ENCODE measurements at regions not wholly inside any gene's neighbourhood (a gene's known extent, or its start where the extent isn't known, plus 50 kb on each side); places are given as distances from the start of the nearest gene placed in this dataset.
"Not testable (repeated sequence)": the region's sequence is repeated elsewhere in the genome, so short reads cannot be mapped to it uniquely, and the experiment has no call there.

- no peak for DNase-seq (ENCODE audit: low read depth)
- TF ChIP-seq, protein P1, sequence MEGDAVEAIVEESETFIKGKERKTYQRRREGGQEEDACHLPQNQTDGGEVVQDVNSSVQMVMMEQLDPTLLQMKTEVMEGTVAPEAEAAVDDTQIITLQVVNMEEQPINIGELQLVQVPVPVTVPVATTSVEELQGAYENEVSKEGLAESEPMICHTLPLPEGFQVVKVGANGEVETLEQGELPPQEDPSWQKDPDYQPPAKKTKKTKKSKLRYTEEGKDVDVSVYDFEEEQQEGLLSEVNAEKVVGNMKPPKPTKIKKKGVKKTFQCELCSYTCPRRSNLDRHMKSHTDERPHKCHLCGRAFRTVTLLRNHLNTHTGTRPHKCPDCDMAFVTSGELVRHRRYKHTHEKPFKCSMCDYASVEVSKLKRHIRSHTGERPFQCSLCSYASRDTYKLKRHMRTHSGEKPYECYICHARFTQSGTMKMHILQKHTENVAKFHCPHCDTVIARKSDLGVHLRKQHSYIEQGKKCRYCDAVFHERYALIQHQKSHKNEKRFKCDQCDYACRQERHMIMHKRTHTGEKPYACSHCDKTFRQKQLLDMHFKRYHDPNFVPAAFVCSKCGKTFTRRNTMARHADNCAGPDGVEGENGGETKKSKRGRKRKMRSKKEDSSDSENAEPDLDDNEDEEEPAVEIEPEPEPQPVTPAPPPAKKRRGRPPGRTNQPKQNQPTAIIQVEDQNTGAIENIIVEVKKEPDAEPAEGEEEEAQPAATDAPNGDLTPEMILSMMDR (IDR thresholded peaks at IDR 0.05; ENCODE audit: insufficient read depth, low read depth, low read length, missing control alignments), result no peak
Observed at GRCh38 chr5:6105320-6105719, 273.0 kb downstream of the MED10 start.

DNA sequence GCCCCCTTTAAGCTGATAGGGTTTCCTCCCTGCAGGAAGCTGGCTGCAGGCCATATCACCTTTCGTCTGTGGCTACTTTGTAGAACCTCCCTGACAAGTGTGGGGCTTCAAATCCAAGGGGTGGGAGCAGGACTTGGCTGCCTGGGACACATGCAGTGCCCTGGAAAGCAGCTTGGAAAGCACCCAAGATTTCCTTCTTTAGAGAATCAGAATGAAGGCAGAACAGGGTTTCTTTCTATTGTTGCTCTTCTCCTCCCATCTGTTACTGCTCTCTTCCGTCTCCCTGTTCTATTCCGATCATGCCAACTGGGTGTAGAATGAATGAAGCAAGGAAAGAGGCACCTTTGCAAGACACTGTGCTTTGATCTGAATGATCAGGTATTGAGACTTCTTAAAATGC lies 282.2 kb downstream of the MED10 start:
- TF ChIP-seq, protein P1 (IDR thresholded peaks at IDR 0.05; ENCODE audit: insufficient read depth, low read depth, low read length, missing control alignments), result no peak
- no peak overlapping the region for H3K4me3 ChIP-seq (ENCODE audit: low read depth, low read length)
- DNase-seq (ENCODE audit: low read depth), result no peak

More at GRCh38 chr5:6105320-6105719, 273.0 kb downstream of the MED10 start:
- H3K4me3 ChIP-seq (ENCODE audit: low read depth, low read length), result no peak overlapping the region

GRCh38 chr5:6094180-6094579 lies 284.2 kb downstream of the MED10 start:
- not testable (repeated sequence) for H3K4me3 ChIP-seq (ENCODE audit: low read depth, low read length); DNase-seq (ENCODE audit: low read depth)

DNA sequence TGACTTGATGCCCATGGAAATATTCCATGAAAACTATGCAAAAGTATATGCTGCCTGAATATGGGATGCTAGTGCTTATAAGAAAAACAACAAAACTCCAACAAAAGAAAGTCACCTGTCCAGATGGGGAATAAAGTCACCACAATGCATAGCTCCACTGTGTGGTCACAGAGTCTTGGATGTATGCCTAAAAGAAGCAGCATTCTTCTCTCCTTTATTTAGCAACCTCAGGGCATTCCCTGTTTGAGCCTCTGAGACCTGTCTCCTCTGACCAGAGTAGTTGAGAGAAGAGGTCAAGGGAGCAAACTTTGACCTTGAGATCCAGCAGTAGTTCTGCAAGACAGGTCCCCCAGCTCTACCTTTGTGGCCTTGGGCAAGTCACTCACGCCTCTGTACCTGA lies 287.5 kb downstream of the MED10 start:
- H3K4me3 ChIP-seq (ENCODE audit: low read depth, low read length), result no peak overlapping the region
- TF ChIP-seq, protein P1 (IDR thresholded peaks at IDR 0.05; ENCODE audit: insufficient read depth, low read depth, low read length, missing control alignments), result no peak
- no peak for DNase-seq (ENCODE audit: low read depth)

- H3K4me3 ChIP-seq (ENCODE audit: low read depth, low read length), result no peak overlapping the region
- TF ChIP-seq, protein P1 (IDR thresholded peaks at IDR 0.05; ENCODE audit: insufficient read depth, low read depth, low read length, missing control alignments), result no peak
- no peak for DNase-seq (ENCODE audit: low read depth)
Observed at GRCh38 chr5:6090079-6090654, 288.2 kb downstream of the MED10 start.

DNA sequence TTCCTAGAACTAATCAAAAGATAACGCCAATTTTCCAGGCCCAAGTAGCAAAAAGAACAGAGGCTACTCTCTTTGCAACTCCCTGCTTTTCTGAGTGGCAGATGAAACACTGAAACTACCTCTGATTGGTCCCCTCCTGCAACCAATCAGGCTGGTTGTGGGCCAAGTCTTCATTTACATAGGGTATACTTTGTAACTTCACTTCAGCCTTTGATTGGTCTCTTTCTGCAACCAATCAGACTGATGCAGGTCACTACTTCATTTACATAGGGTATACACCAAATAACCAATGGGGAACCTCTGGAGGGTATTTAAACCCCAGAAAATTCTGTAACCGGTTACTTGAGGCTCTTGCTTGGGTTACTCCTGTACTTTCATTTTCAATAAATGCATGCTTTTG lies 289.6 kb downstream of the MED10 start:
- TF ChIP-seq, protein P1 (IDR thresholded peaks at IDR 0.05; ENCODE audit: insufficient read depth, low read depth, low read length, missing control alignments), result no peak
- no peak for DNase-seq (ENCODE audit: low read depth)
- no peak overlapping the region for H3K4me3 ChIP-seq (ENCODE audit: low read depth, low read length)

GRCh38 chr5:6087576-6087975 lies 290.8 kb downstream of the MED10 start:
- TF ChIP-seq, protein P1 (IDR thresholded peaks at IDR 0.05; ENCODE audit: insufficient read depth, low read depth, low read length, missing control alignments), result no peak
- no peak overlapping the region for H3K4me3 ChIP-seq (ENCODE audit: low read depth, low read length)
- no peak for DNase-seq (ENCODE audit: low read depth)
